ENCODE measurements at regions not wholly inside any gene's neighbourhood (a gene's known extent, or its start where the extent isn't known, plus 50 kb on each side); places are given as distances from the start of the nearest gene placed in this dataset.

DNA sequence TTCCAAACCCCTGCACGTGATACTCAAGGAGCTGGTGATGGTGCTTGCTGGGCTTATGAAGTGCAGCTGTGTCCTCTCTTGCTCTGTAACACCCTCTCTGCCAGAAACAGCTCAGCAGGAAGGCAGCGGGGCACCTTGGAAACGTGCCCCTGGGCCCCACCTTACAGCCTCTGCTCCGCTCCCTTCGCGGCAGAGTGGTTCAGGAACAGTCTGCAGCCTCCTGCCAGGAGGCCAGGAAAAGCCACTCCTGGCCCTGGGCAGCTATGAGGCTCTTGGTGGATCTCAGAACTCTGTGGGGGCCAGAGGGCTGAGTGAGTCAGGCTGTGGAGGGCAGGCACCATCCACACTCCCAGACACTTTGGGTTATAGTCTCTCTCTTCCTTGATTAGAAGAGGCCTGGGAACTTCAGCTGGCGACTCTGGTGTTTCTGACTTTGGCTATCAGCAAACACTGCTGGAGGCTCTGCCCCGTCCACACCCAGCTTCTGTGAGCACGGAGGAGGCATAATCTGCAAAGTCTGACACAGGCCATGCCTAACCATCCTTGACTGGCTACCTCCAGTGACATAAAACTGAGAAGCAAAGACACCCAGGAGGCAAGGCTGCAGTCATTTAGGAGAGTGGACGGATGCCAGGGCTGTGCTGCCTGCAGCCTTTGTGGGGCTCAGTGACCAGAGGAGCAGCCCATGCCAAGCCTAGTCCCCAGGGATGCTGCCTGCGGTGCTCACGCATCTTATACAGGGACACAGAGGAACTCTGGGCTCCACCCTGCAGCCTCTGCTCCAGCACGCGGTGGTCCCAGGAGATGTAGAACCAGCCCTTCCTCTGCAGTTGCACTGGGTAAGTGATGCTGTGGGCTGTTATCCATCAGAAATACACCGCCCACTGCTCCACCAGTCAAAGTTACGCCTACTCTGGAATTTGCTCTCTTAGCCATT, 65.3 kb downstream of the METRNL start:
- Histone ChIP-seq H3K27me3 (ENCODE audit: control insufficient read depth, insufficient read depth, low read length) (no peaks in the 10 kb centered on the region), H3K36me3 (ENCODE audit: control insufficient read depth, insufficient read depth, low read length) (no peaks in the 10 kb centered on the region), H3K9me3 (ENCODE audit: control insufficient read depth, insufficient read depth, low read length) (peaks cover 3% of the 10 kb centered on the region), H3K4me1 (ENCODE audit: control insufficient read depth, insufficient read depth, low read length) (no peaks in the 10 kb centered on the region), H3K4me3 (ENCODE audit: low read depth, low read length) (no peak overlapping the region), H3K9ac (ENCODE audit: low read depth, low read length) (no peak overlapping the region)

DNA sequence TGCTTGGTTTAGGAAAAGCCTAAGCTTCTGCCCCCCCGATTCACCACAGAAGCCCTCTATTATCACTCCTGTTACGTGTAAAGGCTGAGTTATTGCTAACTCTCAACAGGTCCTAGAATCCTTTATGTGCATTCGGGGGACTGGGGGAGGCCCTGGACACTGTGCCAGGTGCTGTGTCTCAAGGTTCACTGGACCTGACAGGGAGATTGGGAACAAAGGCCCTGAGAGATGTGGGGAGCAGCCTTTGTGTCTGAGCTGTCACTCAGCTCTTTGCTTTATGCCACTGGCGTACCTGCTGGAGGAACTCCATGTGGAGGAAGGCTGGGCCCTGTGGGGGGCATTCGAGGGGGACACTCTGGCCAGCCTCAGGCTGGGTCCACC, 65.9 kb downstream of the METRNL start:
- no peaks in the 10 kb centered on the region for H3K36me3 ChIP-seq (ENCODE audit: control insufficient read depth, insufficient read depth, low read length)
- H3K9ac ChIP-seq (ENCODE audit: low read depth, low read length): no peak overlapping the region
- H3K27me3 ChIP-seq (ENCODE audit: control insufficient read depth, insufficient read depth, low read length): no peaks in the 10 kb centered on the region
- peaks cover 3% of the 10 kb centered on the region for H3K9me3 ChIP-seq (ENCODE audit: control insufficient read depth, insufficient read depth, low read length)
- H3K4me1 ChIP-seq (ENCODE audit: control insufficient read depth, insufficient read depth, low read length): no peaks in the 10 kb centered on the region
- H3K4me3 ChIP-seq (ENCODE audit: low read depth, low read length): no peak overlapping the region

DNA sequence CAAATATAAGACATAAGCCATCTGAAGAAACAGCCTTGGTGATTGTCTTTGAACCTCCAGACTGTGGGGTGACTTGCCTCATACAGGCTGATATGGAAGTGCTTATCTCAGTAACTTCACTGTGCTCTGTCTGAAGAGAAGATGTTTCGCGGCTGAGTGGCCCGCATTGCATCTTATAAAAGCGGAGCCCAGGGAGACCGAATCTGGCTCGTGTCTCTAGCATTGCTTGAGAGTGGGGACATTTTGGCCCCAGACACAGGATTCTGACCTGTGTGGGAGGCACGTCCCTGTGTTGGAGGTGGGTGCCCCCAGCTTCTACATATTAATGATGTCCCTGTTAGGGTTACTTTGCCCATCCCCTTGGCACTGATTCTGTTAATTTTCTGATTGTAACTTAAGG, 66.4 kb downstream of the METRNL start:
- Histone ChIP-seq H3K4me3 (ENCODE audit: low read depth, low read length) (no peak overlapping the region), H3K4me1 (ENCODE audit: control insufficient read depth, insufficient read depth, low read length) (no peaks in the 10 kb centered on the region), H3K9ac (ENCODE audit: low read depth, low read length) (no peak overlapping the region), H3K27me3 (ENCODE audit: control insufficient read depth, insufficient read depth, low read length) (no peaks in the 10 kb centered on the region), H3K36me3 (ENCODE audit: control insufficient read depth, insufficient read depth, low read length) (no peaks in the 10 kb centered on the region), H3K9me3 (ENCODE audit: control insufficient read depth, insufficient read depth, low read length) (peaks cover 3% of the 10 kb centered on the region)

DNA sequence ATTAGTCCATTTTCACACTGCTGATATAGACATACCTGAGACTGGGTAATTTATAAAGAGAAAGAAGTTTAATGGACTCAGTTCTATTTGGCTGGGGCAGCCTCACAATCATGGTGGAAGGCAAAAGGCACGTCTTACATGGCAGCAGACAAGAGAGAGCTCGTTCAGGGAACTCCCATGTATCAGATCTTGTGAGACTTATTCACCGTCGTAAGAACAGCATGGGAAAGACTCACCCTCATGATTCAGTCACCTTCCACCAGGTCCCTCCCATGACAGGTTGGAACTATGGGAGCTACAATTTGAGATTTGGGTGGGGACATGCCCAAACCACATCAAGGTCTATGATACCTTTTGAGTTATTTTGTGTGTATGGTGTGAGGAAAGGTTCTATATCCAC, 66.9 kb downstream of the METRNL start:
- no peaks in the 10 kb centered on the region for H3K4me1 ChIP-seq (ENCODE audit: control insufficient read depth, insufficient read depth, low read length)
- H3K9ac ChIP-seq (ENCODE audit: low read depth, low read length): no peak overlapping the region
- no peak overlapping the region for H3K4me3 ChIP-seq (ENCODE audit: low read depth, low read length)
- no peaks in the 10 kb centered on the region for H3K27me3 ChIP-seq (ENCODE audit: control insufficient read depth, insufficient read depth, low read length)
- H3K9me3 ChIP-seq (ENCODE audit: control insufficient read depth, insufficient read depth, low read length): peaks cover 3% of the 10 kb centered on the region
- H3K36me3 ChIP-seq (ENCODE audit: control insufficient read depth, insufficient read depth, low read length): no peaks in the 10 kb centered on the region

DNA sequence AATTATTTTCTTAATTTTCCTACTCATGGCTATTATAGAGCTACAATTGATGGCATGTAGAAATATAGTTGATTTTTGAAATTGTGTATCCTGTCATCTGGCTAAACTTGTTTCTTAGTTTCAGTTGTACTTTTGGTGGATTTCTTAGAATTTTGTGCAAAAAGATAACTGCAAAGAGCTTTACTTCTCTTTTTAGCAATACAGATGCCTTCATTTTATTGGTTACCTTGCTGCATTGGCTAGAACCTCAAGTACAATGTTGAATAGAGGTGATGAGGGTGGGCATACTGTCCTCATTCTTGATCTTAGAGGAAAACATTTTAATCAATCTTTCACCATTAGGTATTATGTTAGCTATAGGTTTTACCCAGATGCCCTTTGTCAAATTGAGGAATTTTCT, 67.9 kb downstream of the METRNL start:
- Histone ChIP-seq H3K9ac (ENCODE audit: low read depth, low read length) (no peak overlapping the region), H3K27me3 (ENCODE audit: control insufficient read depth, insufficient read depth, low read length) (no peaks in the 10 kb centered on the region), H3K9me3 (ENCODE audit: control insufficient read depth, insufficient read depth, low read length) (peaks cover 3% of the 10 kb centered on the region), H3K36me3 (ENCODE audit: control insufficient read depth, insufficient read depth, low read length) (no peaks in the 10 kb centered on the region), H3K4me1 (ENCODE audit: control insufficient read depth, insufficient read depth, low read length) (no peaks in the 10 kb centered on the region), H3K4me3 (ENCODE audit: low read depth, low read length) (no peak overlapping the region)

DNA sequence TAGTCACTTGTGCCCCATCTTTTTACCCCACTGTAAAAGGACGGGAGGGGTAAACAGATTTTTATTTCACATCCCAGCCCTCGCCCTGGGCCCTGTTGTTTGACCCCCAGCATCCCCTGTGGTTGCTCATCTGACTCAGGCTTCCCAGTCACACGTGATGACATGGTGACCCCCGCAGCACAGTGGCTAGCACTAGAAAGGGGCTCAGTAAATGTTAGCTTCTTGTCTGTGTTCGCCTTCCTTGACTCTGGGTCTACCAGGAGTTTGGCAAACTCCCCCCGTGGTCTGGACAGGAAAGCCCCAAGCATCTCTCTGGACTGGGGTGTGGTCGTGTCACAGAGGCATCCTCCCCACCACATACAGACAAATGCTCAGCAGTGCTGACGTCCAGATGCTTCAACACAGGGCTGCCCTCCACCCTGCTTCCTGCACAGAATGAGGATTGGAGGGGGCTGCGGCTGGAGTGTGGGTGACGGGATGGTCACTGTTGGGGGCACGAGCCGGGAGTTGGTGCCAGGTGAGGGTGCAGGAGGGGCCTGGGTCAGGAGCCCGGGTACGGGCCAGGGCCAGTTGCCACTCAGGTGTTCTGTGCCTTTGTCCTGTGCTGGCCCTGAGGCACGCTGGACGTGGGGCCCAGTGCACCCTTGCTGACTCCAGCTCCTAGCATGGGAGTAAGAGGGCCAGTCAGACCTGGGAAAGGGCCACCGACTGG, 69.1 kb downstream of the METRNL start:
- no peaks in the 10 kb centered on the region for H3K36me3 ChIP-seq (ENCODE audit: control insufficient read depth, insufficient read depth, low read length)
- H3K27me3 ChIP-seq (ENCODE audit: control insufficient read depth, insufficient read depth, low read length): no peaks in the 10 kb centered on the region
- H3K9ac ChIP-seq (ENCODE audit: low read depth, low read length): no peak overlapping the region
- H3K4me1 ChIP-seq (ENCODE audit: control insufficient read depth, insufficient read depth, low read length): no peaks in the 10 kb centered on the region
- H3K4me3 ChIP-seq (ENCODE audit: low read depth, low read length): no peak overlapping the region
- no peaks in the 10 kb centered on the region for H3K9me3 ChIP-seq (ENCODE audit: control insufficient read depth, insufficient read depth, low read length)

DNA sequence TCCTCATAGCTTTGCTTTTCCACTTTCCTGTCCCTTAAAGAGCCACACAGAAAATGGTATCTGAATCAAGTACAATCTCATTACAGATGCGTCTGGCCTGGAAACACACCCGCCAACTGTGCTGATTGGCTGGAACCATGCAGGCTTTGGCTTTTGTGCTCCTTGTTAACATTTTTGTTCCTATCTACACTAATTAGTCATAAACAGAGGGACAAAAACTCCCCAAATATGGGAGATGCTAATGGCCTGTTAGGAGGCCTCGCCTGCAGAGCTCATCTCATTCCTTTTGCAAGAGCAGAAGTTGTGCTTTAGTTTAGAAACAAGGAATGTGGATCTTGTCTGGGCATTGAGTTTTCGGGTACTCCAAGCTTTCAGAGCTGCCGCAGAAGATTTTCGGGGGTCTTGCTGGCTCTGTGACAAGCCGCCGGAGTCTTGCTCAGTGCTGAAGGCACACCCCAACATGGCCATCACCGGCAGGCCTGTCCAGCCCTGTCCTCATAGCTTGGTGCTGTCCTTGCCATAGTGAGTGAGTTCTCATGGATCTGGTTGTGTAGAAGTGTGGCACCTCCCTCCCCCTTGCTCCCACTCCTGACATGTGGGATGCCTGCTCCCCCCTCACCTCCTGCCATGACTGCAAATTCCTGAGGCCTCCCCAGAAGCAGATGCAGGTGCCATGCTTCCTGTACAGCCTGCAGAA, 69.8 kb downstream of the METRNL start:
- H3K27me3 ChIP-seq (ENCODE audit: control insufficient read depth, insufficient read depth, low read length): no peaks in the 10 kb centered on the region
- no peaks in the 10 kb centered on the region for H3K4me1 ChIP-seq (ENCODE audit: control insufficient read depth, insufficient read depth, low read length)
- no peak overlapping the region for H3K9ac ChIP-seq (ENCODE audit: low read depth, low read length)
- no peaks in the 10 kb centered on the region for H3K36me3 ChIP-seq (ENCODE audit: control insufficient read depth, insufficient read depth, low read length)
- no peak overlapping the region for H3K4me3 ChIP-seq (ENCODE audit: low read depth, low read length)
- H3K9me3 ChIP-seq (ENCODE audit: control insufficient read depth, insufficient read depth, low read length): no peaks in the 10 kb centered on the region

DNA sequence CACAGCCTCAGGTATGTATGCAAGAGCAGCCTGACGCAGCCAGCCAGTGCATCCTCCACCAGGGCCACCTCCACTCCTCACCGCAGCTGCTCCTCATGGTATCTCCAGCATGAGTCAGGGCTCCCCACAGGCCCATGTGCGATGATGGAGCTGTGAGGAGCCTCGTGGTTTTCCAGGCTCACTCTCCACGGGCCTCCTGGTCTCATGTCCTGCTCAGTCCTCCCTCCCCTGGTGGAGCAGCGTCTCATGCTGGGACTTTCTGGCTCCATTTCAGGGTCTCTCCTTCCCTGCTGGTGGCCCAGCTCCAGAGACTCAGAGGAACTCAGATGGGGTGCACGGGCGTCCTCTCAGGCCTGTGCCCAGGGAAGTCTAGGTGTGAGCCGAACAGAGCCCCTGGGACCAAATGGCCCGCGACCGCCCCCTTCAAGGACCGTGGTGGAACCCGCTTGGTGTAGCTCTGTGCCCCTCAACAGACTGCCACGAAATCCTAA, 70.4 kb downstream of the METRNL start:
- Histone ChIP-seq H3K27me3 (ENCODE audit: control insufficient read depth, insufficient read depth, low read length) (no peaks in the 10 kb centered on the region), H3K36me3 (ENCODE audit: control insufficient read depth, insufficient read depth, low read length) (no peaks in the 10 kb centered on the region), H3K4me1 (ENCODE audit: control insufficient read depth, insufficient read depth, low read length) (no peaks in the 10 kb centered on the region), H3K9ac (ENCODE audit: low read depth, low read length) (no peak overlapping the region), H3K4me3 (ENCODE audit: low read depth, low read length) (no peak overlapping the region), H3K9me3 (ENCODE audit: control insufficient read depth, insufficient read depth, low read length) (no peaks in the 10 kb centered on the region)

DNA sequence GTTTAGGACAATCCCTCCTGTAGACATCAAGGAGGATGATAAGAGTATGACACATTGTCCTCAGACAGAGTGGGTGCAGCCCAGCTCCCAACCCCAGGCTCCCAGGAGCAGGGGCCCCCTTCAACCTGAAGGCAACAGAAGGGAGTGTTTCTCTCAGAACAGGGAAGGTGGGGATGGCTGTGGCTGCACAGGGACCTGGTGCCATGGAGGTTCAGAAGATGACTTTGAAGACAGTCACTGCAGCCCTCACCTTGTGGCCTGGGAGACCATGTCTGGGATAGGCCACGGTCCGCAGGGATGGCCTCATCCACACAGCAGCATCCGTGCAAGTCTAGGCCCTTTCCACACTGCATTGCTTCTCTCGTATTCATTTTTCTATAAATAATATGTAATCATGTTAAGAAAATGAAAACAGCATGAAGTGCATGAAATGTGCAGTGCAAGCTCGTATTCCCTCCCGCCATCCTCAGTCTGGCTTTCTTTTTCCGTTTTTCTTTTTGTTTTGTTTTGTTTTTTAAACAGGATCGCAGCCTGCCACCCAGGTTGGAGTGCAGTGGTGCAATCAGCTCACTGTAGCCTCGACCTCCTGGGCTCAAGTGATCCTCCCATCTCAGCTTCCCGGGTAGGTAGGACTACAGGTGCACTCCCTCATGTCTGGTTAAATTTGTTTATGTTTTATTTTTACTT, 71.1 kb downstream of the METRNL start:
- Histone ChIP-seq H3K36me3 (ENCODE audit: control insufficient read depth, insufficient read depth, low read length) (no peaks in the 10 kb centered on the region), H3K9me3 (ENCODE audit: control insufficient read depth, insufficient read depth, low read length) (no peaks in the 10 kb centered on the region), H3K27me3 (ENCODE audit: control insufficient read depth, insufficient read depth, low read length) (no peaks in the 10 kb centered on the region), H3K9ac (ENCODE audit: low read depth, low read length) (no peak overlapping the region), H3K4me3 (ENCODE audit: low read depth, low read length) (no peak overlapping the region), H3K4me1 (ENCODE audit: control insufficient read depth, insufficient read depth, low read length) (no peaks in the 10 kb centered on the region)

DNA sequence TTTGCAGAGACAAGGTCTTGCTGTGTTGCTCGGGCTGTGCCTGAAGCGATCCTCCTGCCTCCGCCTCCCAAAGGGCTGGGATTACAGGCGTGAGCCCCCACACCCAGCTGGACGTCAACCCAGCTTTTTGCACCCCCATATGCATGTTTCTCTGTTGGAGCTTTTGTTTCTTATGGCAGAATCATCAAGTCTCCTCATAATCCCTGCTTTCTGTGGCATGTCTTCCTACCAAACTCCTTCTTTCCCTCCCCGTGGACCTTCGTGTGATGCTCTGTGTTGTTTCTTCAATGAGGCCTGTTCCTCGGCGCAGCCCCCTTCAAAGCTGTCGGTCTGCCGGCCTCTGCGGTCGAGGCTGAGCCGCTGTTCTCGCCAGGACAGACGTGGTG, 71.6 kb downstream of the METRNL start:
- no peaks in the 10 kb centered on the region for H3K27me3 ChIP-seq (ENCODE audit: control insufficient read depth, insufficient read depth, low read length)
- no peaks in the 10 kb centered on the region for H3K36me3 ChIP-seq (ENCODE audit: control insufficient read depth, insufficient read depth, low read length)
- no peak overlapping the region for H3K4me3 ChIP-seq (ENCODE audit: low read depth, low read length)
- H3K4me1 ChIP-seq (ENCODE audit: control insufficient read depth, insufficient read depth, low read length): no peaks in the 10 kb centered on the region
- H3K9ac ChIP-seq (ENCODE audit: low read depth, low read length): no peak overlapping the region
- H3K9me3 ChIP-seq (ENCODE audit: control insufficient read depth, insufficient read depth, low read length): no peaks in the 10 kb centered on the region

DNA sequence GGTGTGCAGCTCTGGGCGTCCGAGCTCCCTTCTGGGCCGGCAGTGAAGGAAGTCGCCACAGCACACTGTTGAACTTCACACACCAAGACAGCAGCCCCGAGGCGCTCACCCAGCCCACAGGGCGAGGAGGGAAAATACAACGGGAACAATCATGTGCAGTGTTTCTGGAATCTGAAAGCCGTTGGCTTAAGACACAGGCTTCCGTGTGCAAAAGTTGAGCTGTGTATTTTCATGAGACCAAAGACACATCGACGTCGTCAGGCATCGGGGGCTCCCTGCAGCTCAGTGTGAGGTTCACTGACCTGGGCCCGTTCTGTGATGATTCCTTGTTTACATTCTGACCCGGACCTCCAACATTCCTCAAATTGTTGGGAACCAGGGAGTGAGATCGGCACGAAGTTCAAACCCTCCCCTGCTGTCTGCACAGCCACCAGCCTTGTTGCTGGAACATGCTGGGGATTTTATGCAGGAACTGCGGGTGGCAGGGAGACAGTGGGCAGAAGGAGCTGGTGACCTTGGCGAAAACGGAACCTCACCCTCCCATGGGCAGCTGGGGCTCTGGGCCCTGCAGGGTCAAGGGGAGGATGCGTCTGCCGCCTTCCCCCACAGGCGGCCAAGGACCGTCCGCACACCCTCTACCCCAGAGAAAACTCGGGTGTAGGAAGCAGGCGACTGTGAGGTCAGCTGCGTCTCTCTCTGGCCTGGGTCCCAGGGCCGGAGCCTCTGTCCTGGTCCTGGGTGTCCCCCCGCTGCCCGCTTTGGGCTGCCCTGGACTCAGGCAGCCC, 72.2 kb downstream of the METRNL start:
- H3K4me3 ChIP-seq (ENCODE audit: low read depth, low read length): no peak overlapping the region
- H3K9ac ChIP-seq (ENCODE audit: low read depth, low read length): no peak overlapping the region
- no peaks in the 10 kb centered on the region for H3K36me3 ChIP-seq (ENCODE audit: control insufficient read depth, insufficient read depth, low read length)
- H3K9me3 ChIP-seq (ENCODE audit: control insufficient read depth, insufficient read depth, low read length): no peaks in the 10 kb centered on the region
- no peaks in the 10 kb centered on the region for H3K27me3 ChIP-seq (ENCODE audit: control insufficient read depth, insufficient read depth, low read length)
- H3K4me1 ChIP-seq (ENCODE audit: control insufficient read depth, insufficient read depth, low read length): no peaks in the 10 kb centered on the region
